ENCODE measurements at regions not wholly inside any gene's neighbourhood (a gene's known extent, or its start where the extent isn't known, plus 50 kb on each side); places are given as distances from the start of the nearest gene placed in this dataset.

DNA sequence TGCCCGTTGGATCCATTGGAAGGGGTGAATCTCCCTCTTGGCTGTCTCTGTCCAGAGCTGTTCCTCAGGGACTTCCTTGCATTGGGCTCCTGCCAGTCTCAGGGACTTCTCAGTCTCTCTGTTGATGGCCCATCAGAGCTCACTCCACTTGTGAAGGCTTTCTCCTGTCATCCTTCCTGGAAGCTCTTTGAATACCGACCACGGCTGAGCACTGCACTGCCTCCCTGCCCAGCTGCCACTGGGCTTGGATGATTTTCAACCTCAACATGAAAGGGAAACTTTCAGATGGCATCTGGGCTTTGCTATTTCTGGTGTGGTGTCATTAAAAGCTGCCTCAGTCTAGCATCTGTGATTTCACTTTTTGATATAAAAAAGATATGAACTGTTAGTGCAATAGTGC lies 66.1 kb upstream of the ANKRD10 start:
- TF ChIP-seq, protein P1, sequence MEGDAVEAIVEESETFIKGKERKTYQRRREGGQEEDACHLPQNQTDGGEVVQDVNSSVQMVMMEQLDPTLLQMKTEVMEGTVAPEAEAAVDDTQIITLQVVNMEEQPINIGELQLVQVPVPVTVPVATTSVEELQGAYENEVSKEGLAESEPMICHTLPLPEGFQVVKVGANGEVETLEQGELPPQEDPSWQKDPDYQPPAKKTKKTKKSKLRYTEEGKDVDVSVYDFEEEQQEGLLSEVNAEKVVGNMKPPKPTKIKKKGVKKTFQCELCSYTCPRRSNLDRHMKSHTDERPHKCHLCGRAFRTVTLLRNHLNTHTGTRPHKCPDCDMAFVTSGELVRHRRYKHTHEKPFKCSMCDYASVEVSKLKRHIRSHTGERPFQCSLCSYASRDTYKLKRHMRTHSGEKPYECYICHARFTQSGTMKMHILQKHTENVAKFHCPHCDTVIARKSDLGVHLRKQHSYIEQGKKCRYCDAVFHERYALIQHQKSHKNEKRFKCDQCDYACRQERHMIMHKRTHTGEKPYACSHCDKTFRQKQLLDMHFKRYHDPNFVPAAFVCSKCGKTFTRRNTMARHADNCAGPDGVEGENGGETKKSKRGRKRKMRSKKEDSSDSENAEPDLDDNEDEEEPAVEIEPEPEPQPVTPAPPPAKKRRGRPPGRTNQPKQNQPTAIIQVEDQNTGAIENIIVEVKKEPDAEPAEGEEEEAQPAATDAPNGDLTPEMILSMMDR (IDR thresholded peaks at IDR 0.05), result no peak
- no peak for TF ChIP-seq EP300 (IDR thresholded peaks at IDR 0.05)
